Keratinocyte (primary cell): ENCODE measurements at regions not wholly inside any gene's neighbourhood (a gene's known extent, or its start where the extent isn't known, plus 50 kb on each side); places are given as distances from the start of the nearest gene placed in this dataset.

Source experiments
- DNase-seq: peaks from one replicate; pipeline ENCODE4 v3.0.0-alpha.2; 2011; ENCODE audit warnings: low read depth, missing footprints, low spot score
- FAIRE-seq: peaks from 2 replicates; lab custom pipeline; 2011; peaks lifted over from hg19 to GRCh38; lab: Jason Lieb, UNC
- H2AFZ ChIP-seq: 2 replicates; pipeline ENCODE4 v1.6.0; 2012; ENCODE audit warnings: low read length, control low read depth, inconsistent platforms; ENCODE audit not compliant: control insufficient read depth
- H3K27ac ChIP-seq: 2 replicates; pipeline ENCODE4 v1.5.1; 2011; ENCODE audit warnings: low read length; ENCODE audit not compliant: control insufficient read depth, insufficient read depth
- H3K27me3 ChIP-seq: 3 replicates; pipeline ENCODE4 v1.6.0; 2011; ENCODE audit warnings: low read length; ENCODE audit not compliant: control insufficient read depth, insufficient read depth; ENCODE audit errors: extremely low read depth
- H3K36me3 ChIP-seq, 2 experiments: 2 replicates in 1 of 2; 3 replicates in 1 of 2; pipeline ENCODE4 v1.5.1; 2011; ENCODE audit warnings: low read length in 2 of 2, mild to moderate bottlenecking in 1 of 2; ENCODE audit not compliant: control insufficient read depth in 2 of 2, insufficient read depth in 2 of 2; ENCODE audit errors: extremely low read depth in 1 of 2
- H3K4me1 ChIP-seq: 3 replicates; pipeline ENCODE4 v1.5.1; 2011; ENCODE audit warnings: low read length; ENCODE audit not compliant: control insufficient read depth, insufficient read depth; ENCODE audit errors: extremely low read depth
- H3K4me2 ChIP-seq: 3 replicates; pipeline ENCODE4 v1.6.0; 2011; ENCODE audit warnings: low read depth, low read length; ENCODE audit not compliant: control insufficient read depth, insufficient read depth; ENCODE audit errors: extremely low read depth
- H3K4me3 ChIP-seq, 3 experiments: fragments of 200-600 bp in 1 of 3; sonication (generic) in 1 of 3; 2 replicates in 2 of 3; 3 replicates in 1 of 3; pipeline ENCODE4 v1.5.1; 2011 to 2016; ENCODE audit warnings: low read length in 3 of 3, mild to moderate bottlenecking in 3 of 3, control low read depth in 2 of 3, inconsistent platforms in 1 of 3, low read depth in 1 of 3, mixed read lengths in 1 of 3, mixed run types in 1 of 3, moderate library complexity in 1 of 3; ENCODE audit not compliant: control insufficient read depth in 2 of 3, insufficient read depth in 2 of 3; ENCODE audit errors: extremely low read depth in 1 of 3
- H3K79me2 ChIP-seq: 2 replicates; pipeline ENCODE4 v1.6.0; 2012; ENCODE audit warnings: low read length; ENCODE audit not compliant: control insufficient read depth, insufficient read depth
- H3K9ac ChIP-seq: 3 replicates; pipeline ENCODE4 v1.6.0; 2011; ENCODE audit warnings: low read length; ENCODE audit not compliant: control insufficient read depth, insufficient read depth; ENCODE audit errors: extremely low read depth
- H3K9me1 ChIP-seq: 3 replicates; pipeline ENCODE4 v1.6.0; 2011; ENCODE audit warnings: low read length; ENCODE audit not compliant: control insufficient read depth, insufficient read depth; ENCODE audit errors: extremely low read depth
- H3K9me3 ChIP-seq: 2 replicates; pipeline ENCODE4 v1.5.1; 2012; ENCODE audit warnings: low read depth, low read length; ENCODE audit not compliant: control insufficient read depth
- H4K20me1 ChIP-seq: 3 replicates; pipeline ENCODE4 v1.6.0; 2011; ENCODE audit warnings: low read length; ENCODE audit not compliant: control insufficient read depth, insufficient read depth; ENCODE audit errors: extremely low read depth
- CTCF ChIP-seq, 3 experiments: IDR thresholded peaks in 1 of 3; conservative IDR thresholded peaks in 1 of 3; optimal IDR thresholded peaks in 1 of 3; 2 replicates in 2 of 3; 3 replicates in 1 of 3; pipeline versions ENCODE3 to v1.5.1; 2011; ENCODE audit warnings: low read length in 3 of 3, mild to moderate bottlenecking in 3 of 3, moderate library complexity in 2 of 3, control low read depth in 1 of 3, inconsistent platforms in 1 of 3; ENCODE audit not compliant: insufficient read depth in 2 of 3; ENCODE audit errors: extremely low read depth in 1 of 3
- EZH2 ChIP-seq: IDR thresholded peaks from one replicate; pipeline ENCODE4 v1.6.1; 2012; ENCODE audit warnings: inconsistent platforms, mild to moderate bottlenecking, low read length, moderate library complexity
- dilution Hi-C: fragments of 300-500 bp; cut with MboI; formaldehyde crosslinking; loops from one replicate; pipeline ENCODE4 v1.7.0; 2020; ENCODE audit warnings: low sequenced_read_pairs; ENCODE audit not compliant: extremely low pct_ligation_motif_present

GRCh38 chr5:23112237-23112636 is 259.1 kb upstream of the CDH12 start:
- dilution Hi-C loops = no loop called here
- Histone ChIP-seq H3K9me3 (no peaks in the 10 kb centered on the region), H3K36me3 (no peaks in the 10 kb centered on the region), H3K9me1 (no peaks in the 10 kb centered on the region), H3K27me3 (no peaks in the 10 kb centered on the region), H4K20me1 (no peaks in the 10 kb centered on the region), H3K79me2 (no peaks in the 10 kb centered on the region), H3K27ac (no peak overlapping the region), H3K9ac (no peak overlapping the region), H3K4me3 (no peak overlapping the region), H2AFZ (no peak overlapping the region), H3K4me1 (no peaks in the 10 kb centered on the region), H3K4me2 (no peak overlapping the region)
- no peak for TF ChIP-seq EZH2
- no peak for TF ChIP-seq CTCF (optimal IDR thresholded peaks at IDR 0.05 in 1 of 3, IDR thresholded peaks at IDR 0.05 in 1 of 3, conservative IDR thresholded peaks at IDR 0.05 in 1 of 3; ENCODE audit: extremely low read depth in 1 of 3, insufficient read depth in 2 of 3, low read length in 3 of 3)
- FAIRE-seq = no peak
- DNase-seq = no peak

- no peak overlapping the region for H2AFZ ChIP-seq
- no peaks in the 10 kb centered on the region for H3K27me3 ChIP-seq
- H3K9ac ChIP-seq = no peak overlapping the region
- TF ChIP-seq EZH2 = no peak
- no peak for TF ChIP-seq CTCF (optimal IDR thresholded peaks at IDR 0.05 in 1 of 3, IDR thresholded peaks at IDR 0.05 in 1 of 3, conservative IDR thresholded peaks at IDR 0.05 in 1 of 3; ENCODE audit: extremely low read depth in 1 of 3, insufficient read depth in 2 of 3, low read length in 3 of 3)
- H3K4me1 ChIP-seq = no peaks in the 10 kb centered on the region
- no peaks in the 10 kb centered on the region for H3K9me3 ChIP-seq
- H3K9me1 ChIP-seq = no peaks in the 10 kb centered on the region
- H3K79me2 ChIP-seq = no peaks in the 10 kb centered on the region
- H3K27ac ChIP-seq = no peak overlapping the region
- H3K4me3 ChIP-seq = no peak overlapping the region
- H4K20me1 ChIP-seq = no peaks in the 10 kb centered on the region
- DNase-seq (no peak), FAIRE-seq (no peak)
- no peaks in the 10 kb centered on the region for H3K36me3 ChIP-seq
- dilution Hi-C loops = no loop called here
- no peak overlapping the region for H3K4me2 ChIP-seq
Measured at GRCh38 chr5:23105021-23105420, 251.9 kb upstream of the CDH12 start.
